ENCODE measurements at regions not wholly inside any gene's neighbourhood (a gene's known extent, or its start where the extent isn't known, plus 50 kb on each side); places are given as distances from the start of the nearest gene placed in this dataset.

- TF ChIP-seq CTCF (conservative IDR thresholded peaks at IDR 0.05): no peak
- Mint-ChIP-seq H3K27me3 (ENCODE audit: low read depth) (no peaks in the 10 kb centered on the region), H3K4me1 (no peaks in the 10 kb centered on the region), H3K4me3 (no peak overlapping the region), H3K27ac (ENCODE audit: unreplicated experiment) (no peak overlapping the region), H3K36me3 (ENCODE audit: low read depth) (no peaks in the 10 kb centered on the region), H3K9me3 (no peaks in the 10 kb centered on the region)
- no peak for DNase-seq (ENCODE audit: low read depth, low spot score)
Observed at GRCh38 chr5:96121364-96121763, 159.7 kb upstream of the ELL2 start.

- no peaks in the 10 kb centered on the region for H3K36me3 Mint-ChIP-seq (ENCODE audit: low read depth)
- no peaks in the 10 kb centered on the region for H3K4me1 Mint-ChIP-seq
- no peak overlapping the region for H3K27ac Mint-ChIP-seq (ENCODE audit: unreplicated experiment)
- no peak overlapping the region for H3K4me3 Mint-ChIP-seq
- no peak for TF ChIP-seq CTCF (conservative IDR thresholded peaks at IDR 0.05)
- H3K27me3 Mint-ChIP-seq (ENCODE audit: low read depth): no peaks in the 10 kb centered on the region
- H3K9me3 Mint-ChIP-seq: no peaks in the 10 kb centered on the region
- no peak for DNase-seq (ENCODE audit: low read depth, low spot score)
Observed at GRCh38 chr5:96120120-96120519, 158.5 kb upstream of the ELL2 start.

GRCh38 chr5:96117771-96118651 lies 156.4 kb upstream of the ELL2 start:
- no peak for TF ChIP-seq CTCF (conservative IDR thresholded peaks at IDR 0.05)
- no peaks in the 10 kb centered on the region for H3K27me3 Mint-ChIP-seq (ENCODE audit: low read depth)
- no peak overlapping the region for H3K27ac Mint-ChIP-seq (ENCODE audit: unreplicated experiment)
- H3K4me1 Mint-ChIP-seq: no peaks in the 10 kb centered on the region
- DNase-seq (ENCODE audit: low read depth, low spot score): no peak
- H3K9me3 Mint-ChIP-seq: no peaks in the 10 kb centered on the region
- H3K4me3 Mint-ChIP-seq: no peak overlapping the region
- H3K36me3 Mint-ChIP-seq (ENCODE audit: low read depth): no peaks in the 10 kb centered on the region

GRCh38 chr5:96115147-96115807 lies 153.6 kb upstream of the ELL2 start:
- peaks cover 3% of the 10 kb centered on the region for H3K4me1 Mint-ChIP-seq
- TF ChIP-seq CTCF (conservative IDR thresholded peaks at IDR 0.05): no peak
- DNase-seq (ENCODE audit: low read depth, low spot score): no peak
- H3K9me3 Mint-ChIP-seq: no peaks in the 10 kb centered on the region
- no peak overlapping the region for H3K4me3 Mint-ChIP-seq
- H3K27ac Mint-ChIP-seq (ENCODE audit: unreplicated experiment): no peak overlapping the region
- no peaks in the 10 kb centered on the region for H3K27me3 Mint-ChIP-seq (ENCODE audit: low read depth)
- no peaks in the 10 kb centered on the region for H3K36me3 Mint-ChIP-seq (ENCODE audit: low read depth)

- Mint-ChIP-seq H3K4me1 (peaks cover 4% of the 10 kb centered on the region), H3K36me3 (ENCODE audit: low read depth) (no peaks in the 10 kb centered on the region), H3K9me3 (no peaks in the 10 kb centered on the region), H3K4me3 (no peak overlapping the region), H3K27me3 (ENCODE audit: low read depth) (no peaks in the 10 kb centered on the region), H3K27ac (ENCODE audit: unreplicated experiment) (no peak overlapping the region)
- no peak for TF ChIP-seq CTCF (conservative IDR thresholded peaks at IDR 0.05)
- DNase-seq (ENCODE audit: low read depth, low spot score): no peak
Observed at GRCh38 chr5:96114736-96115135, 153.1 kb upstream of the ELL2 start.

Measured in neural crest cell (in vitro differentiated cells).